Fibroblast of the aortic adventitia (primary cell): ENCODE measurements at regions not wholly inside any gene's neighbourhood (a gene's known extent, or its start where the extent isn't known, plus 50 kb on each side); places are given as distances from the start of the nearest gene placed in this dataset.

Source experiments
- DNase-seq: peaks from one replicate; pipeline ENCODE4 v3.0.0-alpha.2; 2010; ENCODE audit warnings: low read depth
- H3K4me3 ChIP-seq: 2 replicates; pipeline ENCODE4 v1.5.1; 2011; ENCODE audit warnings: low read depth, mild to moderate bottlenecking, control low read depth, low read length, moderate library complexity
- CTCF ChIP-seq: IDR thresholded peaks from 2 replicates; pipeline ENCODE4 v1.5.1; 2011; ENCODE audit warnings: mild to moderate bottlenecking, low read length, control low read depth, inconsistent platforms; ENCODE audit not compliant: insufficient read depth

DNA sequence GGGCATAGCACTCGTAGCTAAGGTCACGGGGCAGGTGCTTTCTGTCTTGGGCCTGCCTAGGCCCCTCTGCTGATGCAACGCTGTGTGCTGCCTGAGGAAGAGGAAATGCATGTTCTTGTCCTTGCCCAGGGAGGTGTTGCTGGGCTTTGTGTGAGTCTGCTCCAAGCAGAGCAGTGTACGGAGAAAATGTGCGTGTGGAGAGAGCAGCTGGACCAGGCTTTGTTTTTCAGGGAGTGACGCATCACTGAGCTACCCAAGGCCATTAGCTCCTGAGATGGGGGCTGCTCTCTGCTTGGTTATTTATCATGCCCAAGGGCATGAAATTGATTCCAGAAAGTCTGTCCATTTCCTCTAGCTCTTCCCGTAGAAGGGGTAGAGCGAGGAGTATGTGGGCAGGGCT, 82.9 kb upstream of the THY1 start:
- H3K4me3 ChIP-seq = no peak overlapping the region
- TF ChIP-seq CTCF = no peak
- peak; percentile 30 for DNase-seq

DNA sequence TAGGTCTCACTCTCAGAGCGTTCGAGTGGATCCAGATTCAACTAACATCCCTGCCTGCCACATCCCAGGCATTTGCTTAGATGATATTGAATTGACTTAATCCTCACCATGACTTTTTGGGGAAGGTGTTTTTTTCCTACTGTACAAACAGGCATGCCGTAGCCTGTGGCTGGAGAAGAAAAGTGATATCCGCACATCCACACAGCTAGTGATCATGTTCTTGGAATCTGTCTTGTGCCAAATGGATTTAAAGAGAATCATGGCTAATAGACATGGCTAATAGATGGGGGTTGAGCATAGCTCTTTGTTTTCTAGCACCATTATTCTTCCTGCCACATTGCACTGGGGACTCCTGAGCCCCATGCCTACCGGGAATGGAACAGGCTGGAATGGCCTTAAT, 82.1 kb upstream of the THY1 start:
- TF ChIP-seq CTCF = no peak
- no peak overlapping the region for H3K4me3 ChIP-seq
- DNase-seq = no peak

- no peak overlapping the region for H3K4me3 ChIP-seq
- no peak for TF ChIP-seq CTCF
- no peak for DNase-seq
These were observed 81.4 kb upstream of the THY1 start for GRCh38 chr11:119504371-119504770.

DNA sequence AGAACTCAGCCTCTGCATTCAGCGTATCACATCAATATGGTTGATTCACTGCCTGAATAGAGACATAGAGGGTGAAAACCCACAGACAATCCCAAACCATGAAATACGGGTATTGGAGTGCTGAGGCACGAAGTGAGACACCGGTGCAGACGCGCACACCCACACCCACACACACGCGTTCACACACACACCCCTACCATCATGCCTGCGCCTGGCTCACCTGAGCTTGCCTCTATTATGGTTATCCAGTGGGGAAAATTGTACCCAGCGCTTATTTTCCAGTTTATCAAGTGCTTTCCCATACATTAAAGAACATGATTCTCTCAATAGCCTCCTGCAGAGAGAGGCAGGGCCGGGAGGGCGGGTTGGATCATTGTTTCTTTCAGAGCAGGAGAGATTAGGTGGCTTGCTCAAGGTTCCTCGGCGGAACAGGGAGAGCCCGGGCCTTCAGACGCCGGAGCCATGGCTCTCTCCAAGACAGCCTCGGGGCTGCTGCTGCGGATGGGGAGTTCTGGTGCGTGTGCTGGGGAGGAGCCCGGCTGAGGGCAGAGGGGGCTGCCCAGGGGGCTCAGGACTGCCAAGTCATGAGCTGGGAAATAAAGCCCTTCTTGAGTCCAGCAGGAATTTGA, 78.9 kb upstream of the THY1 start:
- DNase-seq = no peak
- TF ChIP-seq CTCF = no peak
- no peak overlapping the region for H3K4me3 ChIP-seq

DNA sequence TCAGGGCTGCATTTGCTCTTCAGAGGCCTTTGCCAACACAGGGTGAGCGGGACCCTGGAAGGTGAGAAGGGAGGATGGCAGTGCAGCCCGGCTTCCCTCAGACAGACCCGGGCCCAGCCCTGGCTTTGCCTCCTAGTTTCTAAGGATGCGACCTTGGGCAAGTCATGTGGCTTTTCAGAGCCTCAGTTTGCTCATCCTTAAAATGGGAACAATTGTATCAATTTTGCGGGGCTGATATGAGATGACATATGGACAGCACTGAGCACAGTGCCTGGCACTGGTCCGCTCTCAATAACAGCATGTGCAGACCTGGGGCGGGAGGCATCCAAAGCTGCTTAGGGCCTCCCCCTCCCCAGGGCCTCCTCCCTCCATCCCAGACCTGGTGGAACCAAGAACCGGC, 74.7 kb upstream of the THY1 start:
- no peak overlapping the region for H3K4me3 ChIP-seq
- no peak for DNase-seq
- no peak for TF ChIP-seq CTCF

- no peak for TF ChIP-seq CTCF
- no peak for DNase-seq
- no peak overlapping the region for H3K4me3 ChIP-seq
These were observed 74.0 kb upstream of the THY1 start for GRCh38 chr11:119496997-119497396.

DNA sequence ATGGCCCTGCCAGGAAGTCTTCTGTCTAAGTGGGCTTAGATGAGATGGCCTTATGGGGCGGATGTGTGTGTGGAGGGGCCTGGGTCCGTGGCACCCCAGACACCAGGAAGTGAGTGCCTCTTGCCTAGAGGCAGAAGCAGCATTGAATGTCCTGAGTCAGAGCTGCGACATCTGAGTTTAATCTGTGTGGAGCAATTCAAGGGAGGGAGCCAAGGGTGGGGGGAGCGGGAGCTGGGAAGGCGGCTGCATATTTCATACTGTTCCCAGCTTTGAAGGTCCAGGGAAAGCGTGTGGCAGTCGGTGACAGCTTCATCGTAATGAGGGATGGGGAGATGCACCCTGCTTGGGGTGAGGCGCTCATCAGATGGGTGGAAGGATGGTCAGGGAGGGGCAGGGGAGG, 73.5 kb upstream of the THY1 start:
- DNase-seq = peak; percentile 21
- no peak overlapping the region for H3K4me3 ChIP-seq
- no peak for TF ChIP-seq CTCF
